Fibroblast of skin of abdomen (primary cell): ENCODE measurements at regions not wholly inside any gene's neighbourhood (a gene's known extent, or its start where the extent isn't known, plus 50 kb on each side); places are given as distances from the start of the nearest gene placed in this dataset.
A peak's percentile ranks its signal among the peaks of the same experiment; 100 is the strongest.
"Not testable (repeated sequence)": the region's sequence is repeated elsewhere in the genome, so short reads cannot be mapped to it uniquely, and the experiment has no call there.

Source experiments
- DNase-seq: peaks from one replicate; pipeline ENCODE4 v3.0.0-alpha.2; 2013

DNA sequence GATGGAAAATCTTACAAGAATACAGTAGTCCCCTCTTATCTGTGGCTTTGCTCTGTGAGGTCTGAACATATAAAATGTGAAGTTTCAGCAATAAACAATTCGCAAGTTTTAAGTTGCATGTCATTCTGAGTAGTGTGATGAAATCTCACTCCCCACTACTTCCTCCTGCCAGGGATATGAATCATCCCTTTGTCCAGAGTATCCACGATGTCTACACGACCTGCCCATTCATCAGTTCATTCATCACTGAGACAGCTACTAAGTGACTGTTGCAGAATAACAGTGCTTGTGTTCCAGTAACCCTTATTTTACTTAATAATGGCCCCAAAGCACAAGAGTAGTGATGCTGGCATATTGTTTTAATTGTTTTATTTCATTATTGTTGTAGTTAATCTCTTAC lies 489.2 kb upstream of the UBE2E2 start:
- DNase-seq, result peak; percentile 85

DNA sequence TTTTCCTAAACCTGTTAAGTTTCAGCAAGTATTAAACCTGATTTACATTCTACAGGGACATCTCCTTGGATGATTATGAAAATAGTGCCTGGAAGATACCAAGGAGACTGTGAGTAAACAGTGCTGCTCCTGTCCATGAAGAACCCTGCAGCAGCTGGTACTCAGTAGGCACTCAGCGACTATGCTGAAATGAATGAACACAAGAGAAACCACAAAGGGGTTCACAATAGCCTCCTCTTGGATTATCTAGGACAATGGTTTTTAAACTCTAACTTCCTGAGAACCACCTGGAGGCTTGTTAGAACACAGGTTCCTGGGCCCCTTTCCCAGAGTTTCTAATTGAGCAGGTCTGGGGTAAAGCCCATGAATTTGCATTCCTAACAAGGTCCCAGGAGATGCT lies 488.4 kb upstream of the UBE2E2 start:
- no peak for DNase-seq

DNA sequence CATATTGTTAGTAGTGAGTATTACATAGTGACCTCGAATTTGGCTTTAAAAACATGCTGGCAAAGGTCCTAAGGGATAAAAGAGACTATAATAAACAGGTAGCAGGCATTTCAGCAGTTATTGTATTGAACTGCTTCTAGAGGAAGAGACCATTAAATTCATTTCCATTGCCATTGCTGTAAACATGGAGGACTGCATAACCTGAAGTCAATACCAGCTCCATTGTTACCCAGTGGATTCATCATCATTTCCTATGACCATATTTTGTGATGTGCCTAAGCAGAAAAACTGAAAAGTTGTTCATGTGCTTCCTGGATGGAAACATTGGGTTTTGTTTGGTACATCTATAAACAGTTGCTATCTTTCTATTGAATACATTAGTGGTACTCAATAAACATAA lies 482.5 kb upstream of the UBE2E2 start:
- DNase-seq, result no peak

DNA sequence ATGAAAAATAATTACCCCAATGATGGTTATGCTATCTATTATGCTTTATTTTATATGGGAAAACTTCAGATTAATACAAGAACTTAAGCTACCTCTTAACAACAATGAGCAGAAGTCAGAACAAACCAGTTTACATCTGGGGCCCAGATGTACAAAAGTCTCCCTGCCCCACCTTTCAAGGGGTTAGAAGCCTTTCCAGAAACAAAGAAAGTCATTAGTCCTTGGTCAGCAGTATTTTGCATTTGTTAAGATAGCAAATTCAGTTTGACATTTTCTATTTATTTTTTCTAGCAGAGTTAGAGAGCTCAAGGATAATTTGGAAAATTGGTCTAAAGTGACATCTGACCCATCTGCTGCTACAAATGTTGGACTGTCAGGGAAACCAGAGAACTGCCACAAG lies 478.7 kb upstream of the UBE2E2 start:
- DNase-seq, result no peak

DNA sequence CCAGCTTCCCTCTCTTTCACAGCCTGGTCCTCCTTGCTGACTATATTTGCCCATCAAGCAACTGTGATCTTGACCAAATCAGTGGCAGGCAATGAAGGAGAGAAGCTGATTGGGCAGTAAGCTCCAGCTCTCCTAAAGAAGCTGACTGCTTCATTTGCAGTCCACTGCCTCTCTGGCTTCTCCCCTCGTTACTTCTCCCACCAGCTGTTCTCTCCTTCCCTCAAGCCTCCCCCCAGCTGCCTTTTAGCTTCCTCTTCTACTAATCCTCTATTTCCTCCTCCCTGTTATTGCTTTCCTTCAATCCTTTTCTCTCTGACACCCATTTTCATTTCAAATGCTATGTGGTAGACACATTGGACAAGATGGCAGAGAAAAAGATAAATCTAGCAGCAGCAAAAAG lies 474.7 kb upstream of the UBE2E2 start:
- no peak for DNase-seq

DNA sequence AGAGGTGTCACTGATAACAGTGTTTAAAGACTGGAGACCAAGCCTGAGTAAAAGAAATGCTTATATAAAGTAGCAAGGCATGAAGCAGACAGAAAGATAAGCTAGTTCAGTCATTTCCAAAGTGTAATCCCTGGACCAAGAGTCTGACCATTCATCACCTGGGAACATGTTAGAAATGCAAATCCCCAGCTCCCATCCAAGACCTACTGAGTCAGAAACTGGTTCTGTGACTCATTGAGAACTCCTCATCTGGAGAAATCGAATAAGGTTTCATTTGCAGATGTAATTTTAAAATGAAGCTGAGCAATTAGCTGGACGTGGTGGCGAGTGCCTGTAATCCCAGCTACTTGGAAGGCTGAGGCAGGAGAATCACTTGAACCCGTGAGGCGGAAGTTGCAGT lies 473.9 kb upstream of the UBE2E2 start:
- no peak for DNase-seq

DNA sequence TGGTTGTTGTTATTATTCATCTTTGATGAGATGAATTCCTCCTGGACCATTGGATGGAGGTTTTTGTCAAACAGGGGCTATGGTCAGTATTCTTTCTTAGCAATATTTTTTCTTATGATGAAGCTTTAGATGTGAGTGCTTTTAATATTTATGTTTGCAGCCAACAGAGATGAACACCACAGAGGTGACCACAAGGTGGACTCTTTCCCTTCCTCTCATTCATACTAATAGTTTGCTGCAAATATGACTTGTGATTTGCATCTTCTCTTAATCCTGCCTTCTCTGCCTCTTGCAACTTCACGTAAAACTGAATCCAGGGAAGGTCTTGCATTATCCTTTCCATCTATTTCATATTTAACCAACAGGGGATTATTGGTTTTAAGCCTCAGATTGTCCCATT lies 473.1 kb upstream of the UBE2E2 start:
- no peak for DNase-seq

DNA sequence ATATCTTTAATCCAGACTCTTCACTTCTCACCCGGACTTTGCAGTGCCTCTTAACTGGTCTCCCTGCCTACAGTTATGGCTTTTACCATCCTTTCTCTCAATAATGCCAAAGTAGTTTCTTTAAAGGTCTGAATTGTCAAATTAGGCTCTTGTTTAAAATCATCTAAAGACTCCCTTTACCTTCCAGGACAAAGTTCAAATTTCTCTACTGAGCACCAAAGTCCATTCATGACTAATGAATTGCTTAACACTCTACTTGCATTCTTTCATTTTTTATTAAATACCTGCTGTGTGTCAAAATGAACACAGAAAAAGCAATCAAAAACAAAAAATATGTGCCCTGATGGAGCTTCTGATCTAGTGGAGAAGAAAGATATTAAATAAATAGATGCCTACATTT lies 472.4 kb upstream of the UBE2E2 start:
- DNase-seq, result no peak

DNA sequence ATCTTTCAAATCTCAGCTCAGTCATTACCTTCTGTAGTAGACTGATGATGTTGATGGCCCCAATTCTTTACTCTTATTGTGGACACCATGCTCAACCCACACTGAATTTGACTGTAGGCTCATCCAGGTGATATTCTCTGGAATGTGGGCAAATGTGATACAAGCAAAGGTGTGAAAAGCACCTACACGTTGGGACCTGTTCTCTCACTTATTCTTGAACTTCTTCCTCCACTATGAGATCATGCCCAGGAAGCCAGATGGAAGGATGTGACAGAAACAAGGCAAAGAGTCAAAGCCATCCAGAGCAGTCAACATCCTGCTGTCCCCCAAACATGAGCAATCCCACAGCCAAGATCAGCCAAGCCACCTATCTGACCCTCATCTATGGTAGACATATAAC lies 471.2 kb upstream of the UBE2E2 start:
- DNase-seq, result no peak

DNA sequence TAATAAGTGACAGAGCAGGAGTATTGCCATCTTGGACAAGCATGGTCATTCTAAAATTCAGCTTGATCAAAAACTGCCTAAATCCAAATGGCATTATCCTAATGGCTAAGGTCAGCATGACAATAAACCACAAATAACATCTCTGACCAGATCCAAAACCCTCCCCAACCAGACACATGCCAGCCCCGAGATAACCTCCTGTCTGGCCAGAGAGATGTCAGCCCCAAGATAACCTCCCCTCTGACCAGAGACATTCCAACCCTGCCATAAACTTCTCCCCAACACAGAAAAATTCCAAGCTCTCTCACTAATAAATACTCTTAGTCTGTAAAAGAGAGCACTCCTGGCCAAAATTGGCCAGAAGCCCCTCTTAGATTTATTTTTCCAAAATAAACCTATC lies 470.5 kb upstream of the UBE2E2 start:
- DNase-seq, result no peak

DNA sequence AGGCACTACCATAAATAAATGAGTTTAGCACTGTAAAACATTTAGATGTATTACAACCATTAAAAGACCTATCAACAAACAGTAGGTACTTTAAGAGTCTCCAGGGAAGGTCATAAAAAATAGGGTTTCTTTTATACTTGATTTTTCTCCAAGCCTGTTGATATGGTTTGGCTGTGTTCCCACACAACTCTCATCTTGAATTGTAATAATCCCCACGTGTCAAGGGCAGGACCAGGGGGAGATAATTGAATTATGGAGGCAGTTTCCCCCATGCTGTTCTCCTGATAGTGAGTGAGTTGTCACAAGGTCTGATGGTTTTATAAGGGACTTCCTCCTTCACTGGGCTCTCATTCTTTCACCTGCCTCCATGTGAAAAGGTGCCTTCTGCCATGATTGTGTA lies 468.9 kb upstream of the UBE2E2 start:
- DNase-seq, result no peak

DNA sequence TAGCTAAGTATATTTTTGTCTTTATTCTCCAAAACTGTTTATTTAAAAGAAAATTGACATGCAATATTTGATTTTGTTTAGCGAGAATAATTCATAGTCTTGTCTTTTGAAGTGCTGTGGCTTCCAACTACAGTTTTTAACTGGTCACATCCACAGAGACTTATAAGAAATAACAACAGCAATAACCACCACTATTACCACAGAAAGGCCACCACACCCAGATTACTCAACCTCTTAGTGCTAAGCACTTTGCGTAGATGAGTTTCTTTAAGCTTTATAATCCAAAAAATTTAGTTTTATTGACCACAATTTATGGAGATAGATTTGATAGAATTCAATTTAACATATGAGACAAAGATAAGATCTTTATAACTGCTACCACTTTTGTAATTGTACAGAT lies 468.4 kb upstream of the UBE2E2 start:
- DNase-seq, result no peak

DNA sequence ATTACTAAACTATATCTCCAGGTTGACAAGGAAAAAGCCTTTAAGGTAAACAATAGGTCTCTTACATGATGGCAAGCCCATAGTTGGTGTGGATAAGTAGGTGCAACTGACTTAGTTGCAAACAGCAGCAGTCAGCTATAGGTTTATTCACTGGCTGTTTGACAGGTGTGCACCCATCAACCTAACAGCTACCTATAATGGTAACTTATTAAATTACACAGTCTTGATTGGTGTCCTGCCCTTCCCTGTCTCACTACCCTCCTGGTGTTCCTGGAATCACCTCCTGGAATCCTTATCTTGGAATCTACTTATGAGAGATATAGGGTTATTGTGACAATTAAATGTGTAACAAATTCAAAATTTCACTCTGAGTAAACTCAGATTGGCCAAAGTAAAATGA lies 467.8 kb upstream of the UBE2E2 start:
- no peak for DNase-seq

DNA sequence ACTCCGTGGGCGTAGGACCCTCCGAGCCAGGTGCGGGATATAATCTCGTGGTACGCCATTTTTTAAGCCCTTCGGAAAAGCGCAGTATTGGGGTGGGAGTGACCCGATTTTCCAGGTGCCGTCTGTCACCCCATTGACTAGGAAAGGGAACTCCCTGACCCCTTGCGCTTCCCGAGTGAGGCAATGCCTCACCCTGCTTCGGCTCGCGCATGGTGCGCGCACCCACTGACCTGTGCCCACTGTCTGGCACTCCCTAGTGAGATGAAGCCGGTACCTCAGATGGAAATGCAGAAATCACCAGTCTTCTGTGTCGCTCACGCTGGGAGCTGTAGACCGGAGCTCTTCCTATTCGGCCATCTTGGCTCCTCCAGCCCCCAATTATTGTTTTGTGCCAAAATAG lies 459.7 kb upstream of the UBE2E2 start:
- DNase-seq, result not testable (repeated sequence)

DNA sequence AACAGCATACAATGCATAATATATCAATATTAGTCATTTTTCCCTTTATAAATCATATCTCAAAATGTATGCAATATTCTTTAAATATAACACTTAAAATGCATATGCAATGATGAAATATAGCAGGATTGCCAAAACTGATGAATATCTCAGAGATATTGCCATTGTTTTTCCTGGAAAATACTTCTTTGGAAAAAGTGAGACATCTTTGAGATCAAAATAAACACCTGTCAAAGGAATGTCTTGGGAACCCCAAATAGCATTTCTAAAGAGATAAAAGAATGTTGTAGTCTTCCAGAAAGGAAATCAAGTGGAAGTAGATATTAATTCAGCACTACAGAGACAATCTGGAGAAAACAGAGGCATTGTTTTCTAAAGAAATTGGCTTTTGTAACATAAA lies 457.8 kb upstream of the UBE2E2 start:
- DNase-seq, result no peak

DNA sequence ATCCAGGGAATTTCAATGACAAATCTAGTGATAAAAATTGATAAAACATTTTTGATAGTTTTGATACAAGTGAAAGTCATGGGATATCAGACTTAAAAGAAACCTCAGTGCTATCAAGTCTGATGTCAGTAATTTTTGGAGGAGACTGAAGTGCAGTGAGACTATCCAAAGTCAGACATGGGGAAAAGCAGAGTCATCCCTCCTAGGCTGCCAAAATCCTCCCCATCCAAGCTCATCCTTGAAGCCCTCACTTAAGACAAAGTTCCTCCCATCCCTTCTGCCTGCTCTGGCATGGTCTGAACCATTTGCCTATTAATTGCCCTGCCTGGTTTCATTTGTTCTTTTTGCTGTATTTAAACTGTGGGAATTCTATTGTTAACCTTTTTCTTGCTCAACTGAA lies 456.9 kb upstream of the UBE2E2 start:
- DNase-seq, result no peak

DNA sequence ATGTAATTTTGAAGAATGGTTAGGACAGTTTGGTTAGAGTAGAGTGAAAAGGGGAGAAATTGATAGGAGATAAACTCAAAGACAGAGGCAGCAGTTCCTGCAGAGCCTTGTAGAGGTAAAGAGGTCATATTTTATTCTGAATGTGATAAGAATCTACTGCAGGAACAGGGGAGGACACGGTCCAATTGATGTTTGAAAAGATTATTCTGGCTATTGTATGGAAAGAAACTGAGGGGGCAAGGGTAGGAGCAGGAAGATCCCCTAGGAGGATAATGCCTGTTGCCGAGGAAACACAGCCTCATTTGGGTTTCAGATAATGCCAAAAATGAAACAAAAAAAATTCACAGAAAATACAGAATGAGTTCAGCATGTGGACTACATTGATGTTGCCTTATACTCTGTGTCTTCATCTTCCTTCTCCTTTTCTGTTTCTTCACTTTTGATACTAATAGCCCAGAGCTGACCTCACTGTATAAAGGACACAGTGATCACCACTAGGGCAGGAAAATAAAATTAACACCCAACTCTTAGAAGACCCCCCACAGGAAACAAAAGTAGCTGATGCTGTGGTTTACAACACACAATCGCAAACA lies 454.6 kb upstream of the UBE2E2 start:
- no peak for DNase-seq

DNA sequence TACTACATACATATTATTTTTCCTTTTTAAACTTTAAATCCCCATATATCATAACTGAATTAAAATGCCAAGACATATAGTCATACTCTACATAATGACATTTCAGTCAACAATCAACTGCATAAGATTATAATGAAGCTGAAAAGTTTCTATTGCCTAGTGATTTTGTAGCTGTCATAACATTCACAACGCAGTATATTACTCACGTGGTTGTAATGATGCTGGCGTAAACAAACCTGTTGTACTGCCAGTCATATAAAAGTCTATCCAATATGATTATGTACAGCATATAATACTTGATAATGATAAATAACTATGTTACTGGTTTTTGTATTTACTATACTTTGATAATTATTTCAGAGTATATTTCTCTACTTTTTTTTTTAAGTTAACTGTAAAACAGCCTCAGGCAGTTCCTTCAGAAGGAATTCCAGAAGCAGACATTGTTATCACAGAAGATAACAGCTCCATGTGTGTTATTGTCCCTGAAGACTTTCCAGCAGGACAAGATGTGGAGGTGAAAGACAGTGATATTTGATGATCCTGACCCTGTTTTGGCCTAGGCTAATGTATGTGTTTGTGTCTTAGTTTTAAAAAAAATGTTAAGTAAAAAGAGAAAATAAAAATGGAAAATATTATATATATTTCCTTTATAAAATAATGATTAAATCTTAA lies 443.4 kb upstream of the UBE2E2 start:
- no peak for DNase-seq

DNA sequence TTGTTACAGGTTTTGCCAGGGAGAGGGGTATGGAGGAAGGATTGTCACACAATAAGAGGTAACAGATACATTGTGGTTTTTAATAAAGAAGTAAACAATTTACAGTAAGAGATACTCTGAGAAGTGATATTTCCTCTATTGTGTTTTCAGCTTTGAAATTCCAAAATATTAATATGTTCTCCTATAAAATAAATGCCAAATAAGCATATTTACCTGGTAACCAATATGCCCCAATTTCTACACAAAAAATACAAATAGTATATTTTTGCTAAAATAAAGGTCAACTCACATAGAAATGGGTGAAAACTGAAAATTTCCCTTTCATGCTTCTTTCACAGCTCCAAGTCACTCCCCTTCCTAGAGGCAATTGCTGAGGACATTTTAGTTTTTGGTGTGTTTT lies 437.4 kb upstream of the UBE2E2 start:
- DNase-seq, result no peak

DNA sequence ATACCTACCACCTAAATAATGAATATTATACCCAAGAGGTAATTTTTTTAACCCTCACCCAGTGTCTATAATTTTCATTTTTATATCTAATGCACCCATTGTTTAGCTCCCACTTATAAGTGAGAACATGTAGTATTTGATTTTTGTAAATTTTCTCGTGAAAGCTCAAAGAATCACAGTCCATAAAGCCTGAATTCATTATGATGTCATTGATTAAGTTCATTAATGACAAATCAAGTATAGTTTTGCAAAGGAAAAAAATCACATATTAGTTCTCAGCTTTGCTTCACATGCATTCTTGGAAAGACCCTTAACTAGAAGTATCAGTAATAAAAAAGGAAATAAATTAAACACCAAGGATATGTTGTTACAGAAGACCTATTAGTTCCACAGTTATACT lies 425.3 kb upstream of the UBE2E2 start:
- no peak for DNase-seq

DNA sequence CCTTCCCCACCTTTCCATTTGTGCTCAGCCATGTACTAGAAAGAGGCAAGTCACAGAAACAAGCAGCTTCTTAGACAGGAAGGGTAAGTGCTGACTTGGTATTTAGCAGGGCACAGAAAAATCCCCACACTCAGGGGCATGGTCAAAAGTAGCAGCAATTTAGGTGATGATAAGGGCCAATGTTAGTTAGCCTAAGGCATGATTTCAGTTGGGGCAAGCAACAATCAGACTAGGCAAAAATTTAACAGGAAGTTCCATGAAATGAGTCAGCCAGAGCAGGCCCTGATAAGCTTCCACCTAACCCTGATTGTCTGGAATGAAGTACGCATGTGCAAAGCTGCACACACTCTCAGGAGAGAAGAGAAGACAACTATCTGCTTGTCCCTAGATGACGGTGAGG lies 423.4 kb upstream of the UBE2E2 start:
- no peak for DNase-seq

DNA sequence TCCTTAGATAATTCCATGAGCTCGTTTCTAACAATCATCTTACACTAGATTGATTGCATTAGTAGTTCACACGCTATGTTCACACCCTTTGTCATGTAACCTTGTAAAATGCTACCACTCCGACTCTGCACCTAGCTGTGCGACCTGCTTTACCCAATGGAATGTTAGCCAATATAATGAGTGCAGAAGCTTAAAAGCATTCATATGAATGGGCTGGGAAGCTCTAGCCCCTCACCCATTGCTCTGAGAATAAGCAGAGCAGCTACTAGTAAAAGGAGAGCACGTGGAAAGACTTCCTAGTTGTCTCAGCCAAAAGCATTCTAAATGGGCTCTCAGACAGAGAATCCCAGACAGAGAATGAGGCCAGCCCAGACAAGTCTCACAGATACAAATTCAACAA lies 410.6 kb upstream of the UBE2E2 start:
- DNase-seq, result no peak

DNA sequence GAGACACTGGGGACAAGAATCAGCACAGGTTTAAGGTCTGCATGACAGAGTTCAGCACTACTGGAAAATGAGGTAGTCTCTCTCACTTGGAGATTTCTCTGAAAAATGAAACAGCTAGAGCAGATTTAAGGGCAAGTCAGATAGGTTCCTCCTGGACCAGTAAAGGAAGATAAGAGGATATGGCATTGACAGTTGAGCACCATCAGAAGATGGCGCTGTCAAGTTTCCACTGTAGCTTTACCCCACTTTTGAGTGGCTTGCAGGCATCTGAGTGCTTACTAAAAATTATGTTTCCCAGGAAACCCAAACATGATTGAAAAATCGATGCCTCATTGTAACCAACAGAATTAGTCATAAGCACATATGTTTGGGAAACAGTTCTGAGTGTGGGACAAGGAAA lies 407.2 kb upstream of the UBE2E2 start:
- no peak for DNase-seq

DNA sequence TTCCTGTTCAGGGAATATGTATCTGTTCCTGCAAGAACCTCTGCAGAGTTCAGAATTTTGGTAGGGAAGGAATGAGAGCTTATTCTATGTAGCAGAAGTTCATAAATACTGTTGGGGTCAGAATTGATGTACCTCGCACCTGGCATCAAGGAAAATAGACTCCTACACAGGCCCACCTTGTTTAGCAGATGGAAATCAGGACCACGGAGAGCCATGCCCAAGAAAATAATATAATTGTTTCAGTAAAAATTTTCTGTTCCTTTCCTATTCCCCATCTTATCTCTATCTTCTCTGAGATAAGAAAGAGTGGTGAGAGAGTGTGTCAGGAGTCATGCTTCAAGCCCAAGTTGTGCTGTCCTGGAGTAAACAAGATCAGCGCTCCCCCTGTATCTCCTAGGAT lies 404.7 kb upstream of the UBE2E2 start:
- no peak for DNase-seq

DNA sequence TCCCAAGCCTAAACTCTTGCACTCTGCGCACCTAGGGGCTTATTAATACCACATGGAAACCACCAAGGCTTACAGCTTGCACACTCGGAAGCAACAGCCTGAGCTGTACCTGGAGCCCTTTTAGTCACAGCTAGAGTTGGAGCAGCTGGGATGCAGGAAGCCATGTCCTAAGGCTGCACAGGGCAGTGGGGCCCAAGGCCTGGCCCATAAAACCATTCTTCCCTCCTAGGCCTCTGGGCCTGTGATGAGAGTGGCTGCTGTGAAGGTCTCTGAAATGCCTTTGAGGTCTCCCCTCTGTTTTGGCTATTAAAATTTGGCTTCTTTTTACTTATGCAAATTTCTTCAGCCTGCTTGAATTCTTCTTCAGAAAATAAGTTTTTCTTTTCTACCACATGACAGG lies 383.9 kb upstream of the UBE2E2 start:
- no peak for DNase-seq
